Medulla oblongata (tissue), 1 donor: ENCODE measurements at regions not wholly inside any gene's neighbourhood (a gene's known extent, or its start where the extent isn't known, plus 50 kb on each side); places are given as distances from the start of the nearest gene placed in this dataset.

Source experiments
- DNase-seq: peaks from one replicate; pipeline ENCODE4 v3.0.0-alpha.2; 2015; ENCODE audit errors: extremely low spot score

- DNase-seq: no peak
Measured at GRCh38 chr3:6177417-6177816, 683.5 kb upstream of the GRM7 start.

- no peak for DNase-seq
Measured at GRCh38 chr3:6179761-6180160, 681.2 kb upstream of the GRM7 start.

- no peak for DNase-seq
Measured at GRCh38 chr3:6180171-6180570, 680.7 kb upstream of the GRM7 start.

GRCh38 chr3:6182476-6182875 is 678.4 kb upstream of the GRM7 start:
- DNase-seq: no peak

- no peak for DNase-seq
Measured at GRCh38 chr3:6182909-6183308, 678.0 kb upstream of the GRM7 start.

- DNase-seq: no peak
Measured at GRCh38 chr3:6189384-6189783, 671.5 kb upstream of the GRM7 start.

GRCh38 chr3:6204891-6205290 is 656.0 kb upstream of the GRM7 start:
- DNase-seq: no peak

- no peak for DNase-seq
Measured at GRCh38 chr3:6216135-6217026, 644.5 kb upstream of the GRM7 start.

- DNase-seq: peak; percentile 5
Measured at GRCh38 chr3:6220447-6220846, 640.5 kb upstream of the GRM7 start.

- DNase-seq: no peak
Measured at GRCh38 chr3:6222069-6222468, 638.8 kb upstream of the GRM7 start.

- DNase-seq: no peak
Measured at GRCh38 chr3:6223572-6223971, 637.3 kb upstream of the GRM7 start.

GRCh38 chr3:6228958-6229683 is 631.8 kb upstream of the GRM7 start:
- DNase-seq: no peak

GRCh38 chr3:6229778-6230410 is 631.0 kb upstream of the GRM7 start:
- DNase-seq: no peak

GRCh38 chr3:6242104-6242503 is 618.8 kb upstream of the GRM7 start:
- DNase-seq: no peak

- DNase-seq: no peak
Measured at GRCh38 chr3:6248528-6248927, 612.4 kb upstream of the GRM7 start.

GRCh38 chr3:6249679-6250078 is 611.2 kb upstream of the GRM7 start:
- DNase-seq: no peak

- no peak for DNase-seq
Measured at GRCh38 chr3:6250167-6250566, 610.7 kb upstream of the GRM7 start.

GRCh38 chr3:6251612-6252400 is 609.1 kb upstream of the GRM7 start:
- DNase-seq: no peak

GRCh38 chr3:6254490-6254889 is 606.4 kb upstream of the GRM7 start:
- no peak for DNase-seq

- DNase-seq: no peak
Measured at GRCh38 chr3:6255229-6255628, 605.7 kb upstream of the GRM7 start.

- DNase-seq: no peak
Measured at GRCh38 chr3:6260551-6261191, 600.2 kb upstream of the GRM7 start.
